HG02943 (cell line): ENCODE measurements at regions not wholly inside any gene's neighbourhood (a gene's known extent, or its start where the extent isn't known, plus 50 kb on each side); places are given as distances from the start of the nearest gene placed in this dataset.
"Not testable (repeated sequence)": the region's sequence is repeated elsewhere in the genome, so short reads cannot be mapped to it uniquely, and the experiment has no call there.

Experiments used
- ATAC-seq: cut with Tn5 transposase; IDR thresholded peaks from one replicate; pipeline ENCODE4 v1.9.1; 2021; ENCODE audit warnings: mild to moderate bottlenecking, low read depth, moderate library complexity; ENCODE audit not compliant: unreplicated experiment

DNA sequence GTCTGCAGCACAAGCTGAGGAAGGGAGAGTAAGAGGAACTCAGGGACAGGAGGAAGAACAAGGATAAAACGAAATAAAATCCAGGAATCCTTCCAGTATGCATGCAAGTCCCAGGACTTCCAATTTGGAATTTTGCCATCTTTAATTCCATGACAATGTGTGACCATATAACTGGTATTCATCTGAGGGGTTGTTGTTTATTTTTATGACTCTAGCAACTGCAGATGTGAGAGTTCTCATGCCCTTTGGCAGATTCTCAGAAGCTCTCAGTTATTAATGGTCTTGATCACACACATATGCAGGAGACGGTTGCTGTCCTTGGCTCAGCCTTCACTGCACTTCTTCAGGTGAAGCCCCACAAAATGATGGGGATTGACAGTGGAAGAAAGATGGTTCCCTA lies 148.2 kb downstream of the SMIM20 start:
- ATAC-seq: no peak

- ATAC-seq: not testable (repeated sequence)
Observed at GRCh38 chr4:26064009-26064408, 150.0 kb downstream of the SMIM20 start.

DNA sequence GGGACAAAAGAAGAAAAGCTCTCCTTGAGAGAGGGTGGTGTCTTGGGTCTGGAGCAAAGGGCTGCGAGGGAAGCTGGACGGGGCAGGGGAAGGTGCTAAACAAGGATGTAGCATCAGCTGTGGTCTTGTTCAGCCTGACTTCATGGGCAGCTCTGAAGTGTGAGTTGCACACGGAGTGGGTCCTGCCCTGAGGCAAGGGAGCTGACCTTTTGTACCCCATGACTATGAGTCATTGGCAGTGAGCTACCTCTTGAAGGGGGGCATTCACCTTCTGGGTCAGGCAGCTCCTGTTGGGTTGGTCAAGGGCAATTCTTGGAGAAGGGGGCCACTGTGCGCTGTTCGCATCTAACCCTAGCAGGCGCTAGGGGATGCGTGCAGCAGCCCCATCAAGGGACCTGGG lies 151.8 kb downstream of the SMIM20 start:
- no peak for ATAC-seq

DNA sequence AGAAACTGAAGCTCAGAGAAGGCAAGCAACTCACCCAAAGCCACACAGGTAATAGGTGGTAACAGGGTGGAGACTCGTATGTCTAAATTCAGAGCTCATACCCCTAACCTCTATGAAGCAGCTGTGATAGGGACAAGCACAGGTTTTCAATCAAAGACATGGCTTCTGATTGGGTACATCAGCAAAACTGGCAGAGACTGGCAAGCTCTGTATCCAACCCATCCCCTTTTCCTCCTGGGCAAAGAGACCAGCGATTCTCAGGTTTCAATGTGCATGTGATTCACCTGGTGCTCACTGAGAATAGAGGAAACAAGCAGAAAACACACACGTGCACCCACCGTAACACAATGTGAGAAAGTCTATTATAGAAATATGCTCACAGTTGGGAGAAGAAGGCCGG lies 153.0 kb downstream of the SMIM20 start:
- no peak for ATAC-seq

- ATAC-seq: no peak
Observed at GRCh38 chr4:26069218-26069617, 155.2 kb downstream of the SMIM20 start.

GRCh38 chr4:26071688-26072087 lies 157.7 kb downstream of the SMIM20 start:
- ATAC-seq: no peak

DNA sequence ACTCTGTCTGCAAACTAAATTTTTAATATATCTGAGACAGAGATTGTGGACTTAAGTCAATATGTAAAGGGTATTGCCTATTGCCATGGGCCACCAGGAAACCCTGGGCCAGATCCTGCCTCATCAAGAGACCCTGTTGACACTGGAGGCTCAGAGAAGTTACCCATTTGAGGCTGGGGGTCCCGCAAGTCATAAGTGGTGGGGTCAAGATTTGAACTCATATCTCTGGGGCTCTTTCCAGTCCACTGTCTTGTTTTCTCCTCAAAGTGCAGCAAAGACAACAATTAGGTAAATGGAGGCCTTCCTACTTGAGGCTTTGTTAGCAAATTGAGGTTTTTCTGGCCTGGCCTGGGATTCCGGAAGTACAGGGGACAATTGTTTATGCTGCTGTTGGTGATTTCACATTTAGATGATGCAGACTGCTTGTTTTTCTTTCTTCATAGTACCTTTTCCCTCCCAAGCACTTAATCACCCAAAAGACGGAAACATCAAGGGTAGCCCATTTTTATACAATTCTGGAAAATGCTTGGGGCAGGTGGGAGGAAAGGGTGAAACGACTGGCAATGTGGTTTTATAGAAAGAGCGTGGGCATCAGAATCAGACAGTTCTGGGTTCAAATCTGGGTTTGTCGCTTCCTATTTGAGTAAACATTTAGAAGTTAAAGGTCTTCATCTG lies 160.0 kb downstream of the SMIM20 start:
- ATAC-seq: no peak

DNA sequence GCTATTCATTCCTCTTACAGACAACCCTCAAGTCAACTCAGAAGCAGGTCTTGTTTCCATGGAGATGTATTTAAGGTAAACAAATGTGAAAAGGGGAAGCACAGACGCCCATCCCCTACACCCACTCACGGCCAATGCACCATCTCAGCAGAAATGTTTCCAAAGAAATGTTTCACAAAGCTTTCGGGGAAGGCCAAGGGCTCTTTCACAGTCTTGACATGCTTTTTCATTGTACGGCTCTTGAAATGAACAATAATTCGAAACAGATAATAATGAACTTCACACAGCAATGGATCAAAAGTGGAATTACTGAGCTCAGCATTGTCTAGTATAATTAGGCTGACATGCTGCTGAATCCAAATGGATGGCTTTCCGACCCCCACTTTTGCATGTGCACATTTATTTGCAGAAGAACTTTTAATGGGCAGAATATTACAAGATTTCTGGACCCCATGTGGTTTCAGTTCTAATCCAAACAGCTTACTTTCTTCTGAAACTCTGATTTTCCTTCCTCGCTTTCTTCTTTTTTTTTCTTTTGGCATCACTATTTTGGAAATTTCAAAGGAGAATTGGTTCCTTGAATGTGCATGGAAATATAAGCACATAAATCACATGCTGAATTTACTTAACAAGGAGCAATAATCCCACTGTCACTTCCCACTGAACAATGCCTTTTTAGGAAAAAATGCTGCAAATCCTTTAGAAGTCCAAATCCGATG lies 160.9 kb downstream of the SMIM20 start:
- peak; percentile 64 for ATAC-seq

GRCh38 chr4:26075583-26075982 lies 161.6 kb downstream of the SMIM20 start:
- no peak for ATAC-seq

DNA sequence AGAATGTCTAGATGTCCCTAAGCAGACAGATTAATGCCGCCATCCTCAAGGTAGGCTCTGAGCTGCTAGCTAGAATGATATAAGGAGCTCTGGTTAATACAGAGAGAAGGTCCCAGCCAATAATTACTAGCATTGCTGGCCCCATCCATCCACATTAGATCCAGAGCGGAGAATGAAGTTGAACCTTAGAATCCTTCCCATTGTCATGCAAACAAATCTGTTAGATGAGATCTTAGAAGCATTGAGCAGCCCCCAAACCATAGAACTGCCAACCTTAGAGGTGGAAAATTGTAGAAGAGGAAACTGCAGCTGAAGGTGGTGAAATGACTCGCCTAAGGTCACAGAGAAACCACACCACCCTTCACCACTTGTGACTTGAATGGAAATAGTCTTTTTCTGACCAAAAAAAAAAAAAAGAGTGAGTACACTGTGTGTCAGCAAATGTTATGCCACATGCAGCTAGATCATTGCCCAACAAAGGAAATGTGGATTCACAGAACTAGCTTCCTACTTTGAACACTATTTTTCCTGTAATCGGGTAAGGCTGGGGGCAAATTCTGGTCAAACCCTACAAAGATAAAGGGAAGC lies 162.1 kb downstream of the SMIM20 start:
- ATAC-seq: no peak

GRCh38 chr4:26076896-26077295 lies 162.9 kb downstream of the SMIM20 start:
- no peak for ATAC-seq

GRCh38 chr4:26077756-26078155 lies 163.7 kb downstream of the SMIM20 start:
- no peak for ATAC-seq

GRCh38 chr4:26080870-26081628 lies 167.0 kb downstream of the SMIM20 start:
- ATAC-seq: no peak

- no peak for ATAC-seq
Observed at GRCh38 chr4:26081795-26082498, 167.9 kb downstream of the SMIM20 start.

- ATAC-seq: no peak
Observed at GRCh38 chr4:26082565-26082964, 168.5 kb downstream of the SMIM20 start.

GRCh38 chr4:26083987-26084386 lies 170.0 kb downstream of the SMIM20 start:
- ATAC-seq: no peak

DNA sequence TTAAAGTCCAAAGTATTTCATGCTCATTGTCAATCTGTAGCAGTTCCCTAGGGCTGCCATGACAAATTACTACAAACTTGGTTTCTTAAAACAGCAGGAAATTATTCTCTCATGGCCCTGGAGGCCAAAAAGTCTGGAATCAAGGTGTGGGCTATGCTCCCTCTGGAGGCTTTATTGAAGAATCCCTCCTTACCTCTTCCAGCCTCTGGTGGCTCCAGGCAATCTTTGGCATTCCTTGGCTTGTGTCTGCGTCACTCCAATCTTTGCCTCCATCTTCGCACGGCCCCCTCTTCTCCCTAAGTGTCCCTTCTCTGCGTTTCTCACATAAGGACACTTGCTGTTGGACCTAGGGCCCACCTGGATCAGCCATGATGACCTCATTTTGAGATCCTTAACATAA lies 170.4 kb downstream of the SMIM20 start:
- ATAC-seq: no peak

GRCh38 chr4:26085551-26085950 lies 171.5 kb downstream of the SMIM20 start:
- no peak for ATAC-seq

GRCh38 chr4:26086621-26087441 lies 172.8 kb downstream of the SMIM20 start:
- ATAC-seq: no peak
